DMS79 (cell line): ENCODE measurements at regions not wholly inside any gene's neighbourhood (a gene's known extent, or its start where the extent isn't known, plus 50 kb on each side); places are given as distances from the start of the nearest gene placed in this dataset.
A peak's percentile ranks its signal among the peaks of the same experiment; 100 is the strongest.
"Not testable (repeated sequence)": the region's sequence is repeated elsewhere in the genome, so short reads cannot be mapped to it uniquely, and the experiment has no call there.

Source experiments
- DNase-seq: peaks from one replicate; lab custom pipeline; 2025; lab: John Stamatoyannopoulos, UW

GRCh38 chr9:89670801-89671434, 66.1 kb downstream of the GADD45G start:
- DNase-seq, result no peak

DNA sequence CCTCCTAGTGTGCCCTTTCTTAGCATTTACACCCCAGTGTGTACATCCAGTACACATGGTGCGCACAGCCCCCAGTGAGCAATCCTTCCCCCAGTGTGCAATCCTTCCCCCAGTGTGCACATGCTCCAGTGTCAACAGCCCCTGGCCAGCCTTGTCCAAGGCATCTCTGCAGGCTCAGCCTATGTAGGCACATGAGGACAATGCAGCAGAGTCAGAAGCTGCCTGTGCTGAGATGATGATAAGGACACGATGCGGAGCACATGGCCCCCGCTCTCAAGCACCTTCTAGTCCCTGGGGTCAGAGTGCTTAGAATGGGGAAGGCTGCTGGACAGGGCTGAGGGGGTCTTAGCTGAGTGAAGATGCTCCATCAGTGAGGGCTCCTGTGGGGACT, 69.8 kb downstream of the GADD45G start:
- DNase-seq, result no peak

DNA sequence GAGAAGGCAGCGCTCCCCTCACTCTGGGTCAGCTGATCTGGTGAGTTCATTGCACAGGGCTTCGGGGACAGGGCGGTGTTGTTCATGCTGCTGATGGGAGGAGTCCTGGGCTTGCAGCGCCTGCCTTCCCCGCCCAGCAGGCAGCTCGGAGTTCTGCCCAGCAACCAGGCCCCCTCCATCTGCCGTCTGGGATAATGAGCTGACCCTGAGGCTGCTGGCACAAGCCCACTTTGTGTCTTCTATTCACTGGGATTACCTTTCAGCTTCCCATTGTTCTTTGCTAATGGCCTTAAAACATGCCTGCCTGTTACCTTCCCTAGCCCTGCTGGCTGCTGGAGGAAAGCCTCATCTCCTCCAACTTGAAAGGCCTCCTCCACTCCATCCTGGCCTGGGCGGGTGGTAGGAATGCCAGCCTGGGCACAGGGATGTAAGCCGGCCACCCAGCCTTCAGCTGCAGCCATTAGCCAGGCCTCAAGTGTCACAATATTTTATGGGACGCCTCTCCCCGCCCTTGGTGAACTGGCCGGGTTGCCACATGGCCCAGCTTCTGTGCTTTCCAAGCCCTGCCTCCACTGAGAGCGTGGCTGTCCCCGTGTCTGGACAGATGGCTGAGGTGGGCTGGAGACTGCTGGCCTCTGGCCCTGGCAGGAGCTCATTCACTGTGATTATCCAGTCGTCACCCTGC, 70.4 kb downstream of the GADD45G start:
- DNase-seq, result peak; percentile 75

DNA sequence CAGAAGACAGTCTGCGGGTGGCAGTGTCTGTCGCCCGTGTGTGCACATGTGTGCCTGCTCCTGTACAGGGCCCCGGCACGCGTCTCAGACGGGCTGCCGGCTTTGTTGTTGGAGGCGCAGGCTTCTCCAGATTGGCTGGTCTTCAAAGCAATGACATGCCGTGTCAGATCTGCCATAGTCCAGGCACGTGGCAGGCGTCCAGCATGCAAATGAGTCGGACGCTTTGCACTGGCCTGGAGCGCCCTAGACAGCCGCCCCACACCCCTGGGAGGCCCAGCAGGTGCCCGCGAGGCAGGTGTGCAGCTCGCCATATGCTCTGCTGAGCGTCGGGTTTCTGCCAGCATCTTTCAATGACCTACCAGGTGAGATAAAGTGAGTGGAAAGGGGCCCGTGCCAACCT, 71.5 kb downstream of the GADD45G start:
- DNase-seq, result peak; percentile 84

- DNase-seq, result peak; percentile 68
Measured at GRCh38 chr9:89677702-89678395, 73.0 kb downstream of the GADD45G start.

DNA sequence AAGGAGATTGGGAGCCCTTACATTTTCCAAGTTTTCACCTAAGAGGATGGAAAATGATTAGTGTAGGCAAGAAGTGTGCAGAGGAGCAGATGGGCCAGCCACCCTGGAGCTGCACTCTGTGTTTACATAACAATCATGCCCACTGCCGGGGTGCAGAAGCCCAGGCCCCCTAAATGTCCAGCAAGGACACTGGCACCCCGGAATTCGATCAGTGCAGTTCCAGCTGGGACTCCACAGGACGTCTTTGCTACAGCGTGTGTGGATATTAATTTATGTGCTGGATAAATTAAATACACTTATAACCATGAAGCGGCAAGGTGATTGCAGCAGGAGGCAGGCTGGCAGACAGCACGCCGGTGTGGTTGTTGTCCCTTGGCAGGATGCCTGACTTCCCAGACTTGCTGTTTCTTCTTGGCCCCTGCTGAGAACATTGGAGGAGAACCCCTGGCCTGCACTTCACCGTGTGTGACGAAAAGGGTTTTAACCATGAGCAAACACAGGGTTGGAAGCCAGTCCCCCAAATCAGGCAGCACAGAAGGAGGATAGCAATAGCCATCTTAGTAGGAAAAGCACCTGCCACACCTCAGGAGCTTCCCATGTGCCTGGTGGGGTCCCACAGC, 73.7 kb downstream of the GADD45G start:
- peak; percentile 34 for DNase-seq

DNA sequence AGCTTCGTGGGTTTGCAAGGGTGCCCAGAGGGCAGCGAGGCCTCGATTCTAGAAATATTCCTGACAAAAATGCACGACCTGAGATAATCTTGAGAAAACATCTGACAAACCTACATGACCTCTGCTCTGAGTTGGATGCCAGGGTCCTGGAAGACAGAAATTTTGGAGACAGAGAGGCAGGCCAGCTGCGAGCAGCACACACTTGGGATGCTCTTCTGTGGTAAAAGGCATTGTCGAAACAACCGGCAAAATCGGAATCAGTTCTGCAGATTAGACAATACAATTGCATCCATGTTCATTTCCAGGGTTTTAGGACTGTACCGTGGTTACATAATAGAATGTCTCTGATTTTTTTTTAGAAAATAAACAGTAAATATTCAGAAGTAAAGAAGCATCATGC, 74.2 kb downstream of the GADD45G start:
- no peak for DNase-seq

GRCh38 chr9:89679581-89679980, 74.8 kb downstream of the GADD45G start:
- DNase-seq, result no peak

DNA sequence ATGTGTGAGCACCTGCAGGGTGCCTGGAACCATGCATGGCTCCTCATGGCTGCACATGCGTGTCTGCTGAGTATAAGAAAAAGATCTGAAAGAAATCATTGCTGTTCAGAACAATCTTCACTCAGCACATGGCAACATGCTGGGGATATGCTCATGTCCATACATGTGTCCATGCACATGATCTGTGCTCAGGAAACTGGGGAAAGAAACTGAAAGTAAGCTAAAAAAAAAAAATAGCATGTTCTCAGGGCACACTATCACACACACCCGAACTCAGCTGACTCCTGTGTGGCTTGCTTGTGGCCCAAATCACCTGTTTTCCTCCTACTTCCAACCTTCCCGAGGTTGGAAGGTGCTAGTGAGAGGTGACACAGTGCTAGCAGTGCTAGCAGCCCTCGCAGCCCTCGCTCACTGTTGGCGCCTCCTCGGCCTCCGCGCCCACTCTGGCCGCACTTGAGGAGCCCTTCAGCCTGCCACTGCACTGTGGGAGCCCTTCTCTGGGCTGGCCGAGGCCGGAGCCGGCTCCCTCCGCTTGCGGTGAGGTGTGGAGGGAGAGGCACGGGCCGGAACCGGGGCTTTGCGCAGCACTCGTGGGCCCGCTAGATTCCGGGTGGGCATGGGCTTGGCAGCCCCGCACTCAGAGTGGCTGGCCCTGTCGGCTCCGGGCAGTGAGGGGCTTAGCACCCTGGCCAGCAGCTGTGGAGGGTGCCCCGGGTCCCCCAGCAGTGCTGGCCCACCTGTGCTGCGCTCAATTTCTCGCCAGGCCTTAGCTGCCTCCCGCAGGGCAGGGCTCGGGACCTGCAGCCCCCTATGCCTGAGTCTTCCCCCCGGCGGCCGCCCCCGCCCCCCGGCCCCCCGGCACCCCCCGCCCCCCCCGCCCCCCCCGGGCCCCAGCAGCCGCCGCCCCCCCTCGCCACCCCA, 76.0 kb downstream of the GADD45G start:
- no peak for DNase-seq

GRCh38 chr9:89681468-89681859, 76.7 kb downstream of the GADD45G start:
- not testable (repeated sequence) for DNase-seq

DNA sequence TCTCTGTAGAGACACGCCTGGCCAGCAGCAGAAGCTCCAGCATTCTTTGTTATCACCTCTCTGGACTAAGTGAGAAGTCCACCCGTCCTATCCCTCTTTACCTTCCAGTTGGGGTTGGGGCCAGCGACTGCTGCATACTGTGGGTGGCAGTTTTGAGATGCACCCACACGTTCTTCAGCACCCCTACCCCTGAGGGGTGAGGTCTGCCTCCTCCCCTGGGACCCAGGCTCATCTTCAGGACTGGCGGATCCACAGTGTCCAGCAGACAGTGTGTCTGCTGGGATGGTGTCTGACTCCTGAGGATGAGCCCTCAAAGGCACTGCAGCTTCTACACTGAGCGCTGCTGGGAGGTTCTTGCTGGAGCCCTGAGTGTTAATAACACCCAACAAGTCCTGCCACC, 78.8 kb downstream of the GADD45G start:
- no peak for DNase-seq

DNA sequence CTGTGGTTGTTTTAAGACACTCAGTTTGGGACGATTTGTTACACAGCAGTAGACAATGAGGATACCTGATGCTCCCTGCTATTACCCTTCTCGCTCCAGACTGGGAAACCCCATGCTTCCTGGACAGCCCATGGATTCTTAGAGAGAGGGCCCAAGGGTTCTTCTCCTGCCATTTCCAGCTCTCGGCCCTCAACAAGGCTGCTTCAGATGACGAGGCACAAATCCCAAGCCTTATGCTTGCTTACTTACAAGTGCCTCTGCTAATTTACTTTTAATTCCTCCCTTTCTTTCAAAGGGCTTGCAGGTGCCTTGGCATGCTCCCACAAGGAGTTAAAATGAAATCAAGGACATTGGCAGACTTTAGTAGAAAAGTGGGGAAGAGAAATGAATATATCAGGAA, 79.4 kb downstream of the GADD45G start:
- DNase-seq, result no peak

DNA sequence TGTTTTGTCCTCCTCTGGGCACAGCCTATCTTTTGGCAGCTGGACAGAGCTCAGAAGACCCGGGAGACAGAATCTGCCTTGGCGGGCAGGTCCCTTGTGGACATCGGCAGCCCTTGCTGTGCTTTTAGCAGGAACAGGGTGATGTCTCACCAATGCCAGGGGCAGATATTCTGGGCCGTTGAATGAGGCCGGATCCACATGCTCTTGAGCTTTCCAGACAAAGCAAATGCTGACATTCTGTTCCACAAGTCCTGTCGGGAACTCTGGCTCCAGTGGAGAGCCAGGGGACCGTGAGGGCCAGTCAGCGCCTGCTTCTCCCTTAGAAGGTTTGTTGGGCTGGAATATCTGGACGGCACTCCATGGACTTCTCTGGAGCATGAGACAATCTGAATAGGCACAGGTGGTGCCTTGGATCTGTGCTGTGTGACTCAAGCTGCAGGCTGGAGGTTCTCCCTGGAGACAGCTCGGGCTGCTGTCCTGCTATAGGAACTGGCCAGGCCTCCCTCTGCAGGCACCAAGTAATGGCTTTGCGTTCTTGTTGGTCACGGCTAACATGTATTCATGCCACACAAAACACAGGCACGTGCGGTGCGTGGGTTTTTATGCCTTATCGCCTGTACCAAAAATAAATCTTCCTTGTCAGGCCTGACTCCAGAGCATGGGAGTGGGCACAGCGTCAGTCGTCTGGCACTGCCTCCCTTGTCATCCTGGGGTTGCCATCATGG, 80.3 kb downstream of the GADD45G start:
- no peak for DNase-seq

GRCh38 chr9:89685698-89686097, 80.9 kb downstream of the GADD45G start:
- DNase-seq, result no peak

DNA sequence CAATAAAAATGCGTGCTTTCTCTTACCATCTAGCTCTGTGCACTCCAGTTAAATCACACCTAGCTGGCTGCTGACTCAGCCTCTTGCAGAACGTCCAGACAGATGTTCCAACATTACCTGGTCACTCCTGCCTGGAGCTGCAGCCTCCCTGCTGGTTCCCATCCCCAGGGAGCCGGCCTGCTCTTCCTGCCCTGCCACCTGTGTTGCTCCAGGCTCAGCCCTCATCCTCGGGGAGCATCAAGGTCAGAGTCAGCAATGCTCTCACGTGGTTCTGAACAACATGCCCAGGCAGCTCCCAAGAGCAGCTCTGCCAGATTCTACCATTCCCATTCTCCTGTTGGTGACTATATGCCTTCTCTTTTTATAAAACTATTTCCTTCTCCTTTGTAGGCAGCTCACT, 81.3 kb downstream of the GADD45G start:
- peak; percentile 38 for DNase-seq

DNA sequence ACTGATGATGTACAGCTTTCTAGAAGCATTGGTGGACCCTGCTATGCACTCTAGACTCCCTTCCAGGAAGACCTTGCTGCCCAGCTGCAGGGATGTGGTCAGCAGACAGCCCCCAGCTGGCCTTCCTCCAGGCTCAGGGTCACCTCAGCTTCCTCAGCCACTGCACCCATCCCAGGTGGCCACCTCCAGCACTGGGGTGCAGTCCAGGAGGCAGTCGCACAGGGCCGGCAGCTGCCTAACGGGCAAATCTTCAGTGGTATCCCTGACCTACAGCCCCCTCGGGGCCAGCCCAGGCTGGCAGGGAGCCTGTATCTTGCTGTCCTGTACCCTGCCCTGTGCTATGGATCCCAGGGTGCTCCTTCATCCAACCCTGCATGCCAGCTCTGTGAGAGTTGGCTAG, 81.8 kb downstream of the GADD45G start:
- no peak for DNase-seq

GRCh38 chr9:89687188-89687587, 82.4 kb downstream of the GADD45G start:
- peak; percentile 15 for DNase-seq

- DNase-seq, result no peak
Measured at GRCh38 chr9:89687848-89688247, 83.0 kb downstream of the GADD45G start.

DNA sequence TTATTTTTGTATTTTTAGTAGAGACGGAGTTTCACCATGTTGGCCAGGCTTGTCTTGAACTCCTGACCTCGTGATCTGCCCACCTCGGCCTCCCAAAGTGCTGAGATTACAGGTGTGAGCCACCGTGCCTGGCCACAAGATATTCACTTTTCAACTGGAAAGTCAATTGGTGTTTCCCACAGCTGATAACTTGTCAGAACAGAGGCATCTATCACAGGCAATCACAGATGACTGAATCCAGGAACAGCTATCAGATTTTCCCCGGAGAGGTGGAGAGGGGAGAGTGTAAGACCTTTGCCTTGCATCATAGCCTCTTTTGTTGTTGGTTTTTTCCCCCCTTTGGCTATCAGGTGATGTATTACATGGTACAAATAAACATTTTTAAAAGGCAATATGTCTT, 84.5 kb downstream of the GADD45G start:
- DNase-seq, result not testable (repeated sequence)

GRCh38 chr9:89690334-89690912, 85.6 kb downstream of the GADD45G start:
- DNase-seq, result no peak

DNA sequence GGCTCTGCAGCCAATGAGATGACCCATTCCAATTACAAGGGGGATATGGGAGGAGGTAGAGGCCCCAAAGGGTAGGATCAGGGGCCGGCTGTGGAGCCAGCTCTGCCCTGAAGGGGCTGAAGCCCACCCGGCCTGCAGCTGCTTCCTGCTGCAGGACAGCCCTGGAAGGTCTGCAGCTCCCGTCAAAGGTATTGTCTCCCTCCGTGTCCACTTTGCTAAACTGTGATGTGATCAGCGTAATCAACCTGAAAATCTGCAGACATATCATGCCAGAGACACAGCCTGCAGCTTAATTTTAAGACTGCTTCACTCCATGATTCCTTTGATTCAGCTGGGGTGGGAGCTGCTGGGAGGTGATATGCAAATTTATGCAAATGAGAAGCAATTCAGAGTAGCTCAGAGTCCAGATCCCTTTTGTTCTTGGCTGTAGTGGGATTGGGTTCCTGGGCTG, 90.7 kb downstream of the GADD45G start:
- DNase-seq, result no peak
